A673 (cell line): ENCODE measurements at regions not wholly inside any gene's neighbourhood (a gene's known extent, or its start where the extent isn't known, plus 50 kb on each side); places are given as distances from the start of the nearest gene placed in this dataset.

Source experiments
- BruUV-seq: library from RNA; stranded (reverse); fragments of 400-500 nt; replicated peaks from 2 replicates; lab custom pipeline; 2021; lab: Mats Ljungman, UMichigan
- CTCF ChIA-PET: fragments of 300-600 bp; sonication (Branson Sonifier 250); formaldehyde crosslinking; loops from one replicate; lab custom pipeline; 2022; ENCODE audit warnings: antibody characterized with exemption; lab: Charles Lee
- POLR2A ChIA-PET: fragments of 300-600 bp; sonication (Branson Sonifier 250); formaldehyde crosslinking; loops from one replicate; lab custom pipeline; 2022; ENCODE audit warnings: antibody characterized with exemption; ENCODE audit not compliant: low non-redundant PET; lab: Charles Lee
- DNase-seq: peaks from one replicate; pipeline ENCODE4 v3.0.0-alpha.2; 2015; ENCODE audit warnings: low spot score
- H3K27ac ChIP-seq: fragments of 200-600 bp; sonication (generic); 2 replicates; pipeline ENCODE4 v1.5.1; 2016; ENCODE audit warnings: mixed run types, low read depth, mild to moderate bottlenecking, mixed read lengths, antibody characterized with exemption, low read length; ENCODE audit not compliant: poor library complexity, severe bottlenecking
- H3K27me3 ChIP-seq: fragments of 200-600 bp; sonication (generic); replicated peaks from 2 replicates; pipeline ENCODE4 v1.6.1; 2017; ENCODE audit warnings: mixed run types, low read depth, mild to moderate bottlenecking, mixed read lengths, antibody characterized with exemption, low read length; ENCODE audit not compliant: insufficient read depth, poor library complexity
- H3K36me3 ChIP-seq: fragments of 200-600 bp; sonication (generic); 2 replicates; pipeline ENCODE4 v1.6.1; 2016; ENCODE audit warnings: mixed run types, mild to moderate bottlenecking, mixed read lengths, antibody characterized with exemption, low read length; ENCODE audit not compliant: insufficient read depth, poor library complexity, severe bottlenecking
- H3K4me1 ChIP-seq: fragments of 200-600 bp; sonication (generic); 2 replicates; pipeline ENCODE4 v1.6.1; 2017; ENCODE audit warnings: mixed run types, mild to moderate bottlenecking, mixed read lengths, antibody characterized with exemption, low read length; ENCODE audit not compliant: insufficient read depth, poor library complexity, severe bottlenecking
- H3K4me3 ChIP-seq: fragments of 200-600 bp; sonication (generic); 2 replicates; pipeline ENCODE4 v1.5.1; 2016; ENCODE audit warnings: low read depth, mixed run types, mild to moderate bottlenecking, mixed read lengths, low read length; ENCODE audit not compliant: poor library complexity, severe bottlenecking
- H3K9me3 ChIP-seq: fragments of 200-600 bp; sonication (generic); 2 replicates; pipeline ENCODE4 v1.6.1; 2016; ENCODE audit warnings: mixed run types, low read depth, mild to moderate bottlenecking, mixed read lengths, antibody characterized with exemption, low read length; ENCODE audit not compliant: poor library complexity, severe bottlenecking
- EZH2 ChIP-seq: fragments of 200-600 bp; sonication (generic); IDR thresholded peaks from 2 replicates; pipeline ENCODE4 v1.6.1; 2017; ENCODE audit warnings: borderline replicate concordance, low read depth, mild to moderate bottlenecking, mixed read lengths, antibody characterized with exemption, low read length; ENCODE audit not compliant: poor library complexity, severe bottlenecking
- intact Hi-C: fragments of 100-400 bp; cut with micrococcal nuclease; formaldehyde crosslinking; loops from one replicate; pipeline ENCODE4 v1.10.0; 2022; ENCODE audit not compliant: unreplicated experiment
- TF ChIP-seq, protein P1 (sequence below): fragments of 300-800, 200-600 bp; sonication (generic); conservative IDR thresholded peaks from 2 replicates; pipeline ENCODE4 v1.5.1; 2017; ENCODE audit warnings: low read depth, mild to moderate bottlenecking, antibody characterized with exemption, low read length, moderate library complexity, mixed read lengths

DNA sequence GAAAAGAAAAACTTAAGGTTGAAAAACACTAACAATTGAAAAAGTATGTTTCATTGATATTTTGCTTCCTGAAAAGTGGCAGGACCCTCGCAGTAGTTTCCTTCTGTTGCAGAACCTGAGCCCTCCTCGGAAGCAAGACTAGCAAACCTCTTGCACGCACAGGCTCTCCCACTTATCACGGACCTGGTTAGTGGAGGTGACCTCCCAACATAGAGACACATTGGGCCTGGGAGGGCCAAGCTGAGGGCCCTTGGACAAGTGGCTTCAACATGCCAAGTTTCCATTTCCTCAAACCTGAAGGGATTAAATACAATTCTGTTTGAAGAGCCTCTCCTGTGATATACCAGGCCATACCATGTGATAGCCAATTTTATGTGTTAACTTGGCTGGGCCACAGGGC lies 133.4 kb upstream of the AGAP1 start:
- Histone ChIP-seq H3K27ac (no peak overlapping the region), H3K9me3 (no peaks in the 10 kb centered on the region), H3K4me3 (no peak overlapping the region), H3K4me1 (no peaks in the 10 kb centered on the region), H3K27me3 (no peaks in the 10 kb centered on the region), H3K36me3 (no peaks in the 10 kb centered on the region)
- ChIA-PET POLR2A (no interaction called here), CTCF (no interaction called here)
- DNase-seq: no peak
- no TSS peak for BruUV-seq
- intact Hi-C loops: no loop called here
- no peak for TF ChIP-seq EZH2
- TF ChIP-seq, protein P1, sequence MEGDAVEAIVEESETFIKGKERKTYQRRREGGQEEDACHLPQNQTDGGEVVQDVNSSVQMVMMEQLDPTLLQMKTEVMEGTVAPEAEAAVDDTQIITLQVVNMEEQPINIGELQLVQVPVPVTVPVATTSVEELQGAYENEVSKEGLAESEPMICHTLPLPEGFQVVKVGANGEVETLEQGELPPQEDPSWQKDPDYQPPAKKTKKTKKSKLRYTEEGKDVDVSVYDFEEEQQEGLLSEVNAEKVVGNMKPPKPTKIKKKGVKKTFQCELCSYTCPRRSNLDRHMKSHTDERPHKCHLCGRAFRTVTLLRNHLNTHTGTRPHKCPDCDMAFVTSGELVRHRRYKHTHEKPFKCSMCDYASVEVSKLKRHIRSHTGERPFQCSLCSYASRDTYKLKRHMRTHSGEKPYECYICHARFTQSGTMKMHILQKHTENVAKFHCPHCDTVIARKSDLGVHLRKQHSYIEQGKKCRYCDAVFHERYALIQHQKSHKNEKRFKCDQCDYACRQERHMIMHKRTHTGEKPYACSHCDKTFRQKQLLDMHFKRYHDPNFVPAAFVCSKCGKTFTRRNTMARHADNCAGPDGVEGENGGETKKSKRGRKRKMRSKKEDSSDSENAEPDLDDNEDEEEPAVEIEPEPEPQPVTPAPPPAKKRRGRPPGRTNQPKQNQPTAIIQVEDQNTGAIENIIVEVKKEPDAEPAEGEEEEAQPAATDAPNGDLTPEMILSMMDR: no peak

DNA sequence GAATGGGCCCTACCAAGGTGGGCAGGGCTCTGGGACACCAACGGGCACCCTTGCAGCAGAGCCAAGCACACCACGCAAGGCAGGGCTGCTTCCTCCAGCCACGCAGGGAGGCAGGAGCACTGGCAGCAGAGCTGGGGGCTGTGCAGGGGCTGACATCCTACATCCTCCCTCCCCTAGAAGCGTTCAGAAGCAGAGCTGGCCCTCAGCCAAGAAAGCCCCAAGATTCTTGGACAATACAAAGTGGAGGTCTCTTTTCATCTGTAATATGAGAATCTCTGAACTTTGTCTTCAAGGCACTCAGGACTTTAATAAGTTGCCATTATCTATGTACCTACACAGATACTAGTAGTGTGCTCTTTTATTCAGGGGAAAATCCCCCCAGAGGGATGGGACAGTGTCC lies 128.1 kb upstream of the AGAP1 start:
- no peaks in the 10 kb centered on the region for H3K27me3 ChIP-seq
- no peak overlapping the region for H3K4me3 ChIP-seq
- CTCF ChIA-PET: no interaction called here
- H3K27ac ChIP-seq: no peak overlapping the region
- intact Hi-C loops: no loop called here
- POLR2A ChIA-PET: no interaction called here
- no peaks in the 10 kb centered on the region for H3K4me1 ChIP-seq
- no peaks in the 10 kb centered on the region for H3K9me3 ChIP-seq
- no peaks in the 10 kb centered on the region for H3K36me3 ChIP-seq
- no peak for TF ChIP-seq EZH2
- TF ChIP-seq, protein P1: no peak
- no TSS peak for BruUV-seq
- no peak for DNase-seq

DNA sequence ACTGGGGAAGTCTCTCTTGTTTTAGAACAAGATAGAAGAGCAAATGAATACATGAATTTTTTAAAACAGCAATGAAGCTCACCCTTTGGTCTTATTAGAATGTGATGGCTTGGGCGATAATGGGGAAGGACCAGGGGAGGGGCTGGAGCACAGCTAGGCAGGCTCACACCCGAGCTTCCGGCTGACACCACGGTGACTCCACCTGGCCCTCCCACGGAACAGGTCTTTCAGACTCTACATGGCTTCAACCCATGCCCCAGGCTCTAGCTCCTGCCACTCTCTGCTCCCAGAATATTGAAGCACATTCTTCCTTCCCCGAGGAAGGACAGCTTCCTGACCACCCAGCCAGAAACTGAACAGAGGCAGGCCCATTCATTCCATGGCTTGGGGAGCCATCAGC lies 127.5 kb upstream of the AGAP1 start:
- Histone ChIP-seq H3K27ac (no peak overlapping the region), H3K4me1 (no peaks in the 10 kb centered on the region), H3K9me3 (no peaks in the 10 kb centered on the region), H3K36me3 (no peaks in the 10 kb centered on the region), H3K4me3 (no peak overlapping the region), H3K27me3 (no peaks in the 10 kb centered on the region)
- POLR2A ChIA-PET: no interaction called here
- DNase-seq: no peak
- BruUV-seq: no TSS peak
- TF ChIP-seq, protein P1: no peak
- TF ChIP-seq EZH2: no peak
- intact Hi-C loops: no loop called here
- CTCF ChIA-PET: interaction anchor here (0.6 kb wide), 1 partner anchor 10 kb away, joined by 3 read pairs; no protein-coding TSS in a partner anchor
